ENCODE measurements at regions not wholly inside any gene's neighbourhood (a gene's known extent, or its start where the extent isn't known, plus 50 kb on each side); places are given as distances from the start of the nearest gene placed in this dataset.

DNA sequence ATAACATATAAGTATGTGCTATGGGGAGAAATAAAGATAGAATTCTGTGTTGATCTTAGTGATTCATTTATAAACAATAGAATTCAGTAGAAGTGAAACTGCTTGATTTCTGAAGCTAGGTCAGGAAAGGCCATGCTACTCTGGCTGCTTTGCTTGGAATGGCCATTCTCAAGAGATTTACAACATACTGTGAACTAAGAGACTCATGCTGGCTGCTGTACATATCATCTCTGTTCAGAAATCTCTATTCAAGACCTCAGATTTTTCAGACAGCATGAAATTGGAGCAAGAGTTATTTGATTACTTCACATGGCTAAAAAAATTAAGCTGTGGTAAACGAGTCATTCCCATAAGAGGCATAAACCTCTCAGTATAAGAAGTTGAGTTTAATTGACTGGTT lies 662.6 kb downstream of the BCKDHB start:
- Histone ChIP-seq H4K20me1 (ENCODE audit: insufficient read depth) (no peaks in the 10 kb centered on the region), H3K36me3 (ENCODE audit: insufficient read depth, low read length) (no peaks in the 10 kb centered on the region), H3F3A (ENCODE audit: insufficient read depth, low read length, poor library complexity, severe bottlenecking) (no peaks in the 10 kb centered on the region), H3K9me2 (ENCODE audit: insufficient read depth, low read length) (no peaks in the 10 kb centered on the region), H3K27ac (ENCODE audit: low read length) (no peak overlapping the region), H2AFZ (ENCODE audit: low read depth, low read length) (no peak overlapping the region), H3K4me3 (ENCODE audit: low read length) (no peak overlapping the region), H3K9me3 (ENCODE audit: low read length) (no peaks in the 10 kb centered on the region), H3K9ac (ENCODE audit: low read length) (no peak overlapping the region), H3K4me2 (ENCODE audit: low read length) (no peak overlapping the region), H3K27me3 (ENCODE audit: insufficient read depth, low read depth, low read length) (peaks cover 17% of the 10 kb centered on the region), H3K79me2 (replicated peaks; ENCODE audit: insufficient read depth, low read length) (no peaks in the 10 kb centered on the region)
- no peak for TF ChIP-seq RAD21 (conservative IDR thresholded peaks at IDR 0.05)
- TF ChIP-seq POLR2AphosphoS5 (IDR thresholded peaks at IDR 0.05) = no peak
- TF ChIP-seq SMC3 (conservative IDR thresholded peaks at IDR 0.05; ENCODE audit: poor library complexity) = no peak
- no peak for TF ChIP-seq EZH2 (IDR thresholded peaks at IDR 0.05; ENCODE audit: borderline replicate concordance, insufficient read depth, low read length, poor library complexity, severe bottlenecking)
- TF ChIP-seq, protein P1, sequence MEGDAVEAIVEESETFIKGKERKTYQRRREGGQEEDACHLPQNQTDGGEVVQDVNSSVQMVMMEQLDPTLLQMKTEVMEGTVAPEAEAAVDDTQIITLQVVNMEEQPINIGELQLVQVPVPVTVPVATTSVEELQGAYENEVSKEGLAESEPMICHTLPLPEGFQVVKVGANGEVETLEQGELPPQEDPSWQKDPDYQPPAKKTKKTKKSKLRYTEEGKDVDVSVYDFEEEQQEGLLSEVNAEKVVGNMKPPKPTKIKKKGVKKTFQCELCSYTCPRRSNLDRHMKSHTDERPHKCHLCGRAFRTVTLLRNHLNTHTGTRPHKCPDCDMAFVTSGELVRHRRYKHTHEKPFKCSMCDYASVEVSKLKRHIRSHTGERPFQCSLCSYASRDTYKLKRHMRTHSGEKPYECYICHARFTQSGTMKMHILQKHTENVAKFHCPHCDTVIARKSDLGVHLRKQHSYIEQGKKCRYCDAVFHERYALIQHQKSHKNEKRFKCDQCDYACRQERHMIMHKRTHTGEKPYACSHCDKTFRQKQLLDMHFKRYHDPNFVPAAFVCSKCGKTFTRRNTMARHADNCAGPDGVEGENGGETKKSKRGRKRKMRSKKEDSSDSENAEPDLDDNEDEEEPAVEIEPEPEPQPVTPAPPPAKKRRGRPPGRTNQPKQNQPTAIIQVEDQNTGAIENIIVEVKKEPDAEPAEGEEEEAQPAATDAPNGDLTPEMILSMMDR (IDR thresholded peaks at IDR 0.05; ENCODE audit: poor library complexity, severe bottlenecking) = no peak
- no peak for TF ChIP-seq REST (IDR thresholded peaks at IDR 0.05; ENCODE audit: borderline replicate concordance)
- no peak for TF ChIP-seq MXI1 (conservative IDR thresholded peaks at IDR 0.05; ENCODE audit: poor library complexity, severe bottlenecking)
- no peak for TF ChIP-seq TAF1 (IDR thresholded peaks at IDR 0.05; ENCODE audit: low read depth)
- TF ChIP-seq EP300 (conservative IDR thresholded peaks at IDR 0.05; ENCODE audit: poor library complexity, severe bottlenecking) = no peak

GRCh38 chr6:80767808-80768207 lies 661.3 kb downstream of the BCKDHB start:
- Histone ChIP-seq H3K79me2 (replicated peaks; ENCODE audit: insufficient read depth, low read length) (no peaks in the 10 kb centered on the region), H3K36me3 (ENCODE audit: insufficient read depth, low read length) (no peaks in the 10 kb centered on the region), H3K4me2 (ENCODE audit: low read length) (no peak overlapping the region), H2AFZ (ENCODE audit: low read depth, low read length) (no peak overlapping the region), H3K9me2 (ENCODE audit: insufficient read depth, low read length) (no peaks in the 10 kb centered on the region), H3K4me3 (ENCODE audit: low read length) (no peak overlapping the region), H3K9ac (ENCODE audit: low read length) (no peak overlapping the region), H3K27me3 (ENCODE audit: insufficient read depth, low read depth, low read length) (peaks cover 12% of the 10 kb centered on the region), H4K20me1 (ENCODE audit: insufficient read depth) (no peaks in the 10 kb centered on the region), H3K9me3 (ENCODE audit: low read length) (no peaks in the 10 kb centered on the region), H3F3A (ENCODE audit: insufficient read depth, low read length, poor library complexity, severe bottlenecking) (peaks cover 3% of the 10 kb centered on the region), H3K27ac (ENCODE audit: low read length) (no peak overlapping the region)
- TF ChIP-seq TAF1 (IDR thresholded peaks at IDR 0.05; ENCODE audit: low read depth) (no peak), POLR2AphosphoS5 (IDR thresholded peaks at IDR 0.05) (no peak), EP300 (conservative IDR thresholded peaks at IDR 0.05; ENCODE audit: poor library complexity, severe bottlenecking) (no peak)

DNA sequence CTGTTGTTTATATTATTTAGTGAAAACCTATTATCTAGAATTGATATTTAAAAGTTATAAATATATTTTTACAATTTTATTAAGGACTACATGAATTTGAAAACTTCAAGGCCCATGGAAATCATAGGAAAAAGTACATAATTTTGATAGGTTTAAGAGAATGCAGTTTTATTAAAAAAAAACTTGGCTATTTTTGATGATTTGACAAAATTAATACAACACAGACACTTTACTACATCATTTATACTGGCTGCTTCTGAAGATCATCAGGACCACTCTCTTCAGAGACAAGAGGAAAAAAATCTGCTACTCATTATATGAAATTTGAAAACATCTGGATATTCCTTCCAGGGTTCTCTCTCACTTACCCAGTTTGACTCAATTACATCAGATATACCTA lies 637.7 kb downstream of the BCKDHB start:
- no peaks in the 10 kb centered on the region for H3K9me3 ChIP-seq (ENCODE audit: low read length)
- H3F3A ChIP-seq (ENCODE audit: insufficient read depth, low read length, poor library complexity, severe bottlenecking) = no peaks in the 10 kb centered on the region
- H3K36me3 ChIP-seq (ENCODE audit: insufficient read depth, low read length) = no peaks in the 10 kb centered on the region
- H3K79me2 ChIP-seq (replicated peaks; ENCODE audit: insufficient read depth, low read length) = no peaks in the 10 kb centered on the region
- no peaks in the 10 kb centered on the region for H3K9me2 ChIP-seq (ENCODE audit: insufficient read depth, low read length)
- no peak overlapping the region for H3K4me3 ChIP-seq (ENCODE audit: low read length)
- no peak overlapping the region for H3K4me2 ChIP-seq (ENCODE audit: low read length)
- H3K27ac ChIP-seq (ENCODE audit: low read length) = no peak overlapping the region
- no peak overlapping the region for H3K9ac ChIP-seq (ENCODE audit: low read length)
- H2AFZ ChIP-seq (ENCODE audit: low read depth, low read length) = no peak overlapping the region
- no peaks in the 10 kb centered on the region for H4K20me1 ChIP-seq (ENCODE audit: insufficient read depth)
- no peak for TF ChIP-seq RAD21 (conservative IDR thresholded peaks at IDR 0.05)
- TF ChIP-seq POLR2AphosphoS5 (IDR thresholded peaks at IDR 0.05) = no peak
- TF ChIP-seq REST (IDR thresholded peaks at IDR 0.05; ENCODE audit: borderline replicate concordance) = no peak
- no peak for TF ChIP-seq EZH2 (IDR thresholded peaks at IDR 0.05; ENCODE audit: borderline replicate concordance, insufficient read depth, low read length, poor library complexity, severe bottlenecking)
- TF ChIP-seq SMC3 (conservative IDR thresholded peaks at IDR 0.05; ENCODE audit: poor library complexity) = no peak
- H3K27me3 ChIP-seq (ENCODE audit: insufficient read depth, low read depth, low read length) = no peaks in the 10 kb centered on the region
